HepG2 (cell line): ENCODE measurements at regions not wholly inside any gene's neighbourhood (a gene's known extent, or its start where the extent isn't known, plus 50 kb on each side); places are given as distances from the start of the nearest gene placed in this dataset.
"Not testable (repeated sequence)": the region's sequence is repeated elsewhere in the genome, so short reads cannot be mapped to it uniquely, and the experiment has no call there.

Experiments
- BRF2 ChIP-seq: sonication (generic); formaldehyde crosslinking; IDR thresholded peaks from 2 replicates; pipeline ENCODE4 v1.8.1; 2022; ENCODE audit warnings: mild to moderate bottlenecking, missing genetic modification reagents
- FOXK1 ChIP-seq: sonication (generic); formaldehyde crosslinking; IDR thresholded peaks from 2 replicates; pipeline ENCODE4 v1.4.0; 2020; ENCODE audit warnings: low read depth, missing genetic modification reagents, borderline replicate concordance
- MXI1 ChIP-seq: IDR thresholded peaks from 3 replicates; pipeline ENCODE4 v1.6.1; 2012; ENCODE audit warnings: low read depth, low read length, inconsistent platforms, borderline replicate concordance
- PBX3 ChIP-seq: sonication (generic); formaldehyde crosslinking; IDR thresholded peaks from 2 replicates; pipeline ENCODE4 v1.8.1; 2023; ENCODE audit warnings: missing genetic modification reagents, inconsistent platforms, borderline replicate concordance
- ZNF503 ChIP-seq: sonication (generic); formaldehyde crosslinking; IDR thresholded peaks from 2 replicates; pipeline ENCODE4 v1.4.0; 2020; ENCODE audit warnings: missing genetic modification reagents

GRCh38 chr7:72266-73057 is 119.9 kb upstream of the FAM20C start:
- TF ChIP-seq PBX3 (CRISPR knock-in tag); ZNF503 (CRISPR knock-in tag); FOXK1; MXI1; BRF2 (CRISPR knock-in tag): not testable (repeated sequence)
